ENCODE measurements at regions not wholly inside any gene's neighbourhood (a gene's known extent, or its start where the extent isn't known, plus 50 kb on each side); places are given as distances from the start of the nearest gene placed in this dataset.

- H3K36me3 ChIP-seq (ENCODE audit: control insufficient read depth, insufficient read depth, low read length), result no peaks in the 10 kb centered on the region
- H3K4me1 ChIP-seq (ENCODE audit: control insufficient read depth, insufficient read depth, low read length, poor library complexity, severe bottlenecking), result no peaks in the 10 kb centered on the region
- peaks cover 0 to 2% (median 0%) of the 10 kb centered on the region in 4 donors for H3K4me1 Mint-ChIP-seq
- no peaks in the 10 kb centered on the region for H3K27me3 ChIP-seq (ENCODE audit: control insufficient read depth, insufficient read depth, low read length)
- peaks cover 5% of the 10 kb centered on the region for H3K27me3 Mint-ChIP-seq
- DNase-seq (no peak), ATAC-seq (ENCODE audit: low read depth in 2 of 2) (no peak)
- peaks cover 3% of the 10 kb centered on the region for H3K36me3 Mint-ChIP-seq
- no peaks in the 10 kb centered on the region for H3K9me3 ChIP-seq (ENCODE audit: control insufficient read depth in 2 of 2, low read length in 2 of 2)
- H3K27ac Mint-ChIP-seq, result no peak overlapping the region
- H3K4me3 ChIP-seq (ENCODE audit: low read depth, low read length), result no peak overlapping the region
- H3K4me3 Mint-ChIP-seq, result no peak overlapping the region
- peaks cover 0 to 8% (median 2%) of the 10 kb centered on the region in 7 donors for H3K9me3 Mint-ChIP-seq
- no peak overlapping the region for H3K27ac ChIP-seq (ENCODE audit: insufficient read depth, low read length, poor library complexity, severe bottlenecking)
Measured at GRCh38 chr14:65261946-65262345, 150.6 kb upstream of the FUT8 start.

GRCh38 chr14:65263177-65263788 lies 149.2 kb upstream of the FUT8 start:
- Mint-ChIP-seq H3K36me3 (peaks cover 3% of the 10 kb centered on the region), H3K4me3 (no peak overlapping the region), H3K27me3 (peaks cover 5% of the 10 kb centered on the region), H3K9me3 (peaks cover 0 to 8% (median 2%) of the 10 kb centered on the region in 7 donors), H3K4me1 (peaks cover 0 to 2% (median 0%) of the 10 kb centered on the region in 4 donors), H3K27ac (peak overlapping the region in 1 of 3 donors; percentile 38)
- no peak overlapping the region for H3K4me3 ChIP-seq (ENCODE audit: low read depth, low read length)
- ATAC-seq (ENCODE audit: low read depth in 2 of 2), result no peak
- DNase-seq, result no peak
- H3K4me1 ChIP-seq (ENCODE audit: control insufficient read depth, insufficient read depth, low read length, poor library complexity, severe bottlenecking), result no peaks in the 10 kb centered on the region
- no peaks in the 10 kb centered on the region for H3K36me3 ChIP-seq (ENCODE audit: control insufficient read depth, insufficient read depth, low read length)
- no peaks in the 10 kb centered on the region for H3K27me3 ChIP-seq (ENCODE audit: control insufficient read depth, insufficient read depth, low read length)
- H3K27ac ChIP-seq (ENCODE audit: insufficient read depth, low read length, poor library complexity, severe bottlenecking), result no peak overlapping the region
- no peaks in the 10 kb centered on the region for H3K9me3 ChIP-seq (ENCODE audit: control insufficient read depth in 2 of 2, low read length in 2 of 2)

GRCh38 chr14:65267856-65268255 lies 144.7 kb upstream of the FUT8 start:
- no peaks in the 10 kb centered on the region for H3K27me3 ChIP-seq (ENCODE audit: control insufficient read depth, insufficient read depth, low read length)

GRCh38 chr14:65268594-65268993 lies 143.9 kb upstream of the FUT8 start:
- Mint-ChIP-seq H3K36me3 (no peaks in the 10 kb centered on the region), H3K4me1 (no peaks in the 10 kb centered on the region), H3K27me3 (no peaks in the 10 kb centered on the region), H3K4me3 (no peak overlapping the region), H3K9me3 (no peaks in the 10 kb centered on the region), H3K27ac (no peak overlapping the region)
- no peak for ATAC-seq (ENCODE audit: low read depth in 2 of 2)
- peak in 1 of 3 donors; percentile 28 for DNase-seq
- Histone ChIP-seq H3K36me3 (ENCODE audit: control insufficient read depth, insufficient read depth, low read length) (no peaks in the 10 kb centered on the region), H3K27me3 (ENCODE audit: control insufficient read depth, insufficient read depth, low read length) (no peaks in the 10 kb centered on the region), H3K4me3 (ENCODE audit: low read depth, low read length) (no peak overlapping the region), H3K9me3 (ENCODE audit: control insufficient read depth in 2 of 2, low read length in 2 of 2) (no peaks in the 10 kb centered on the region), H3K27ac (ENCODE audit: insufficient read depth, low read length, poor library complexity, severe bottlenecking) (no peak overlapping the region), H3K4me1 (ENCODE audit: control insufficient read depth, insufficient read depth, low read length, poor library complexity, severe bottlenecking) (no peaks in the 10 kb centered on the region)

More at GRCh38 chr14:65267856-65268255, 144.7 kb upstream of the FUT8 start:
- Histone ChIP-seq H3K4me1 (ENCODE audit: control insufficient read depth, insufficient read depth, low read length, poor library complexity, severe bottlenecking) (no peaks in the 10 kb centered on the region), H3K4me3 (ENCODE audit: low read depth, low read length) (no peak overlapping the region), H3K9me3 (ENCODE audit: control insufficient read depth in 2 of 2, low read length in 2 of 2) (no peaks in the 10 kb centered on the region), H3K36me3 (ENCODE audit: control insufficient read depth, insufficient read depth, low read length) (no peaks in the 10 kb centered on the region), H3K27ac (ENCODE audit: insufficient read depth, low read length, poor library complexity, severe bottlenecking) (no peak overlapping the region)
- ATAC-seq (ENCODE audit: low read depth in 2 of 2) (no peak), DNase-seq (no peak)
- no peaks in the 10 kb centered on the region for H3K4me1 Mint-ChIP-seq
- H3K27me3 Mint-ChIP-seq, result no peaks in the 10 kb centered on the region
- H3K4me3 Mint-ChIP-seq, result no peak overlapping the region
- no peaks in the 10 kb centered on the region for H3K9me3 Mint-ChIP-seq
- H3K27ac Mint-ChIP-seq, result no peak overlapping the region
- no peaks in the 10 kb centered on the region for H3K36me3 Mint-ChIP-seq

- Histone ChIP-seq H3K27ac (ENCODE audit: insufficient read depth, low read length, poor library complexity, severe bottlenecking) (no peak overlapping the region), H3K4me3 (ENCODE audit: low read depth, low read length) (no peak overlapping the region), H3K4me1 (ENCODE audit: control insufficient read depth, insufficient read depth, low read length, poor library complexity, severe bottlenecking) (no peaks in the 10 kb centered on the region), H3K27me3 (ENCODE audit: control insufficient read depth, insufficient read depth, low read length) (no peaks in the 10 kb centered on the region), H3K9me3 (ENCODE audit: control insufficient read depth in 2 of 2, low read length in 2 of 2) (no peaks in the 10 kb centered on the region), H3K36me3 (ENCODE audit: control insufficient read depth, insufficient read depth, low read length) (no peaks in the 10 kb centered on the region)
- no peaks in the 10 kb centered on the region for H3K27me3 Mint-ChIP-seq
- no peaks in the 10 kb centered on the region for H3K36me3 Mint-ChIP-seq
- ATAC-seq (ENCODE audit: low read depth in 2 of 2) (no peak), DNase-seq (no peak)
- H3K4me3 Mint-ChIP-seq, result no peak overlapping the region
- H3K9me3 Mint-ChIP-seq, result no peaks in the 10 kb centered on the region
- H3K4me1 Mint-ChIP-seq, result no peaks in the 10 kb centered on the region
- no peak overlapping the region for H3K27ac Mint-ChIP-seq
Measured at GRCh38 chr14:65269732-65270131, 142.8 kb upstream of the FUT8 start.

- no peaks in the 10 kb centered on the region for H3K27me3 ChIP-seq (ENCODE audit: control insufficient read depth, insufficient read depth, low read length)
Measured at GRCh38 chr14:65277027-65277426, 135.5 kb upstream of the FUT8 start.

GRCh38 chr14:65277580-65278270 lies 134.8 kb upstream of the FUT8 start:
- H3K27ac Mint-ChIP-seq, result no peak overlapping the region

More at GRCh38 chr14:65277027-65277426, 135.5 kb upstream of the FUT8 start:
- Histone ChIP-seq H3K36me3 (ENCODE audit: control insufficient read depth, insufficient read depth, low read length) (no peaks in the 10 kb centered on the region), H3K4me1 (ENCODE audit: control insufficient read depth, insufficient read depth, low read length, poor library complexity, severe bottlenecking) (peaks cover 4% of the 10 kb centered on the region), H3K9me3 (ENCODE audit: control insufficient read depth in 2 of 2, low read length in 2 of 2) (no peaks in the 10 kb centered on the region), H3K4me3 (ENCODE audit: low read depth, low read length) (no peak overlapping the region), H3K27ac (ENCODE audit: insufficient read depth, low read length, poor library complexity, severe bottlenecking) (no peak overlapping the region)
- Mint-ChIP-seq H3K4me1 (peaks cover 0 to 5% (median 4%) of the 10 kb centered on the region in 4 donors), H3K4me3 (no peak overlapping the region), H3K27me3 (no peaks in the 10 kb centered on the region), H3K9me3 (no peaks in the 10 kb centered on the region), H3K36me3 (no peaks in the 10 kb centered on the region), H3K27ac (no peak overlapping the region)
- ATAC-seq (ENCODE audit: low read depth in 2 of 2), result no peak
- DNase-seq, result no peak

GRCh38 chr14:65278589-65278988 lies 133.9 kb upstream of the FUT8 start:
- peaks cover 20% of the 10 kb centered on the region for H3K4me1 ChIP-seq (ENCODE audit: control insufficient read depth, insufficient read depth, low read length, poor library complexity, severe bottlenecking)
- no peaks in the 10 kb centered on the region for H3K36me3 Mint-ChIP-seq
- DNase-seq (no peak), ATAC-seq (ENCODE audit: low read depth in 2 of 2) (no peak)
- no peak overlapping the region for H3K27ac ChIP-seq (ENCODE audit: insufficient read depth, low read length, poor library complexity, severe bottlenecking)
- peaks cover 0 to 20% (median 18%) of the 10 kb centered on the region in 4 donors for H3K4me1 Mint-ChIP-seq
- no peaks in the 10 kb centered on the region for H3K27me3 Mint-ChIP-seq
- no peaks in the 10 kb centered on the region for H3K27me3 ChIP-seq (ENCODE audit: control insufficient read depth, insufficient read depth, low read length)
- H3K9me3 ChIP-seq (ENCODE audit: control insufficient read depth in 2 of 2, low read length in 2 of 2), result no peaks in the 10 kb centered on the region
- H3K4me3 ChIP-seq (ENCODE audit: low read depth, low read length), result no peak overlapping the region
- H3K4me3 Mint-ChIP-seq, result no peak overlapping the region
- H3K9me3 Mint-ChIP-seq, result no peaks in the 10 kb centered on the region
- no peaks in the 10 kb centered on the region for H3K36me3 ChIP-seq (ENCODE audit: control insufficient read depth, insufficient read depth, low read length)
- H3K27ac Mint-ChIP-seq, result no peak overlapping the region

More at GRCh38 chr14:65277580-65278270, 134.8 kb upstream of the FUT8 start:
- H3K9me3 ChIP-seq (ENCODE audit: control insufficient read depth in 2 of 2, low read length in 2 of 2), result no peaks in the 10 kb centered on the region
- Mint-ChIP-seq H3K4me1 (peaks cover 0 to 12% (median 9%) of the 10 kb centered on the region in 4 donors), H3K36me3 (no peaks in the 10 kb centered on the region), H3K27me3 (no peaks in the 10 kb centered on the region), H3K4me3 (no peak overlapping the region), H3K9me3 (no peaks in the 10 kb centered on the region)
- DNase-seq, result no peak
- no peak for ATAC-seq (ENCODE audit: low read depth in 2 of 2)
- no peaks in the 10 kb centered on the region for H3K36me3 ChIP-seq (ENCODE audit: control insufficient read depth, insufficient read depth, low read length)
- peaks cover 11% of the 10 kb centered on the region for H3K4me1 ChIP-seq (ENCODE audit: control insufficient read depth, insufficient read depth, low read length, poor library complexity, severe bottlenecking)
- H3K4me3 ChIP-seq (ENCODE audit: low read depth, low read length), result no peak overlapping the region
- H3K27me3 ChIP-seq (ENCODE audit: control insufficient read depth, insufficient read depth, low read length), result no peaks in the 10 kb centered on the region
- H3K27ac ChIP-seq (ENCODE audit: insufficient read depth, low read length, poor library complexity, severe bottlenecking), result no peak overlapping the region

Data from CD4-positive, CD25-positive, alpha-beta regulatory T cell (primary cell).